HL-60 (cell line): ENCODE measurements at regions not wholly inside any gene's neighbourhood (a gene's known extent, or its start where the extent isn't known, plus 50 kb on each side); places are given as distances from the start of the nearest gene placed in this dataset.

Experiments used
- DNase-seq, 2 experiments: peaks; one replicate each; pipeline ENCODE4 v3.0.0-alpha.2; 2010 to 2020; ENCODE audit warnings: low read depth in 1 of 2, low spot score in 1 of 2
- H3K27ac ChIP-seq: fragments of 250-450 bp; sonication (Bioruptor Pico); replicated peaks from 2 replicates; pipeline ENCODE4 v1.5.1; 2020; ENCODE audit warnings: mild to moderate bottlenecking, moderate library complexity
- H3K27me3 ChIP-seq: fragments of 250-450 bp; sonication (Bioruptor Pico); 2 replicates; pipeline ENCODE4 v1.5.1; 2021; ENCODE audit warnings: mild to moderate bottlenecking, moderate library complexity; ENCODE audit not compliant: insufficient read depth, poor library complexity, severe bottlenecking
- H3K4me3 ChIP-seq: replicated peaks from 2 replicates; pipeline ENCODE4 v1.5.1; 2011; ENCODE audit warnings: mild to moderate bottlenecking, control low read depth, low read length; ENCODE audit not compliant: insufficient read depth
- GABPA ChIP-seq: IDR thresholded peaks from 2 replicates; pipeline ENCODE4 v1.6.1; 2012; ENCODE audit warnings: low read depth
- POLR2AphosphoS5 ChIP-seq: IDR thresholded peaks from 2 replicates; pipeline ENCODE4 v1.6.1; 2012; ENCODE audit warnings: low read depth
- SPI1 ChIP-seq: IDR thresholded peaks from 2 replicates; pipeline ENCODE4 v1.6.1; 2012; ENCODE audit warnings: low read depth, mild to moderate bottlenecking, borderline replicate concordance
- TF ChIP-seq, protein P1 (sequence below): IDR thresholded peaks from one replicate; pipeline ENCODE4 v1.5.1; 2011; ENCODE audit warnings: low read length, control low read depth, inconsistent platforms; ENCODE audit not compliant: insufficient read depth
- TF ChIP-seq, protein P2 (sequence below): IDR thresholded peaks from 2 replicates; pipeline ENCODE4 v1.6.1; 2012; ENCODE audit warnings: low read depth; ENCODE audit not compliant: insufficient replicate concordance

GRCh38 chr3:64304828-64305410, 79.7 kb upstream of the PRICKLE2 start:
- H3K27ac ChIP-seq: no peak overlapping the region
- no peak overlapping the region for H3K4me3 ChIP-seq
- no peak for TF ChIP-seq POLR2AphosphoS5
- TF ChIP-seq, protein P1, sequence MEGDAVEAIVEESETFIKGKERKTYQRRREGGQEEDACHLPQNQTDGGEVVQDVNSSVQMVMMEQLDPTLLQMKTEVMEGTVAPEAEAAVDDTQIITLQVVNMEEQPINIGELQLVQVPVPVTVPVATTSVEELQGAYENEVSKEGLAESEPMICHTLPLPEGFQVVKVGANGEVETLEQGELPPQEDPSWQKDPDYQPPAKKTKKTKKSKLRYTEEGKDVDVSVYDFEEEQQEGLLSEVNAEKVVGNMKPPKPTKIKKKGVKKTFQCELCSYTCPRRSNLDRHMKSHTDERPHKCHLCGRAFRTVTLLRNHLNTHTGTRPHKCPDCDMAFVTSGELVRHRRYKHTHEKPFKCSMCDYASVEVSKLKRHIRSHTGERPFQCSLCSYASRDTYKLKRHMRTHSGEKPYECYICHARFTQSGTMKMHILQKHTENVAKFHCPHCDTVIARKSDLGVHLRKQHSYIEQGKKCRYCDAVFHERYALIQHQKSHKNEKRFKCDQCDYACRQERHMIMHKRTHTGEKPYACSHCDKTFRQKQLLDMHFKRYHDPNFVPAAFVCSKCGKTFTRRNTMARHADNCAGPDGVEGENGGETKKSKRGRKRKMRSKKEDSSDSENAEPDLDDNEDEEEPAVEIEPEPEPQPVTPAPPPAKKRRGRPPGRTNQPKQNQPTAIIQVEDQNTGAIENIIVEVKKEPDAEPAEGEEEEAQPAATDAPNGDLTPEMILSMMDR: no peak
- no peak for TF ChIP-seq SPI1
- TF ChIP-seq, protein P2, sequence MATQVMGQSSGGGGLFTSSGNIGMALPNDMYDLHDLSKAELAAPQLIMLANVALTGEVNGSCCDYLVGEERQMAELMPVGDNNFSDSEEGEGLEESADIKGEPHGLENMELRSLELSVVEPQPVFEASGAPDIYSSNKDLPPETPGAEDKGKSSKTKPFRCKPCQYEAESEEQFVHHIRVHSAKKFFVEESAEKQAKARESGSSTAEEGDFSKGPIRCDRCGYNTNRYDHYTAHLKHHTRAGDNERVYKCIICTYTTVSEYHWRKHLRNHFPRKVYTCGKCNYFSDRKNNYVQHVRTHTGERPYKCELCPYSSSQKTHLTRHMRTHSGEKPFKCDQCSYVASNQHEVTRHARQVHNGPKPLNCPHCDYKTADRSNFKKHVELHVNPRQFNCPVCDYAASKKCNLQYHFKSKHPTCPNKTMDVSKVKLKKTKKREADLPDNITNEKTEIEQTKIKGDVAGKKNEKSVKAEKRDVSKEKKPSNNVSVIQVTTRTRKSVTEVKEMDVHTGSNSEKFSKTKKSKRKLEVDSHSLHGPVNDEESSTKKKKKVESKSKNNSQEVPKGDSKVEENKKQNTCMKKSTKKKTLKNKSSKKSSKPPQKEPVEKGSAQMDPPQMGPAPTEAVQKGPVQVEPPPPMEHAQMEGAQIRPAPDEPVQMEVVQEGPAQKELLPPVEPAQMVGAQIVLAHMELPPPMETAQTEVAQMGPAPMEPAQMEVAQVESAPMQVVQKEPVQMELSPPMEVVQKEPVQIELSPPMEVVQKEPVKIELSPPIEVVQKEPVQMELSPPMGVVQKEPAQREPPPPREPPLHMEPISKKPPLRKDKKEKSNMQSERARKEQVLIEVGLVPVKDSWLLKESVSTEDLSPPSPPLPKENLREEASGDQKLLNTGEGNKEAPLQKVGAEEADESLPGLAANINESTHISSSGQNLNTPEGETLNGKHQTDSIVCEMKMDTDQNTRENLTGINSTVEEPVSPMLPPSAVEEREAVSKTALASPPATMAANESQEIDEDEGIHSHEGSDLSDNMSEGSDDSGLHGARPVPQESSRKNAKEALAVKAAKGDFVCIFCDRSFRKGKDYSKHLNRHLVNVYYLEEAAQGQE: no peak
- no peak for TF ChIP-seq GABPA
- no peak for DNase-seq
- peaks cover 4% of the 10 kb centered on the region for H3K27me3 ChIP-seq

GRCh38 chr3:64303881-64304280, 78.6 kb upstream of the PRICKLE2 start:
- no peak for DNase-seq
- TF ChIP-seq, protein P2: no peak
- no peak for TF ChIP-seq POLR2AphosphoS5
- no peak for TF ChIP-seq GABPA
- no peak for TF ChIP-seq SPI1
- TF ChIP-seq, protein P1: no peak
- Histone ChIP-seq H3K4me3 (no peak overlapping the region), H3K27me3 (peaks cover 4% of the 10 kb centered on the region), H3K27ac (no peak overlapping the region)

- TF ChIP-seq SPI1: no peak
- TF ChIP-seq, protein P1: no peak
- TF ChIP-seq, protein P2: no peak
- no peak for TF ChIP-seq POLR2AphosphoS5
- no peak for TF ChIP-seq GABPA
- no peak for DNase-seq
- no peak overlapping the region for H3K27ac ChIP-seq
- peaks cover 4% of the 10 kb centered on the region for H3K27me3 ChIP-seq
- no peak overlapping the region for H3K4me3 ChIP-seq
These were observed 78.1 kb upstream of the PRICKLE2 start for GRCh38 chr3:64303401-64303800.
